ENCODE measurements at regions not wholly inside any gene's neighbourhood (a gene's known extent, or its start where the extent isn't known, plus 50 kb on each side); places are given as distances from the start of the nearest gene placed in this dataset.

- H4K20me1 ChIP-seq (ENCODE audit: control insufficient read depth, insufficient read depth) = no peaks in the 10 kb centered on the region
- DNase-seq (ENCODE audit: low read depth, low spot score) = no peak
Measured at GRCh38 chr16:73879621-73880020, 417.0 kb upstream of the PSMD7 start.

More at GRCh38 chr16:73879621-73880020, 417.0 kb upstream of the PSMD7 start:
- H3K27ac ChIP-seq (ENCODE audit: control insufficient read depth, insufficient read depth) = no peak overlapping the region
- FAIRE-seq (no peak), ATAC-seq (no peak)
- no peaks in the 10 kb centered on the region for H3K9me3 ChIP-seq (replicated peaks; ENCODE audit: control insufficient read depth, insufficient read depth, low read length)
- BruUV-seq (replicated peaks) = no TSS peak
- no peak overlapping the region for H2AFZ ChIP-seq (ENCODE audit: control insufficient read depth, low read depth, low read length)
- ChIA-PET SMC1A (ENCODE audit: uncharacterized antibody, unreplicated experiment) (interaction anchor here (1.1 kb wide), 1 partner anchor 848 kb away, joined by 4 read pairs; no protein-coding TSS in a partner anchor), CTCF (interaction anchor here (1.5 kb wide), 1 partner anchor 1047 kb away, joined by 12 read pairs; no protein-coding TSS in a partner anchor), POLR2A (no interaction called here), RAD21 (ENCODE audit: unreplicated experiment) (interaction anchor here (1.4 kb wide), 1 partner anchor 1047 kb away, joined by 9 read pairs; no protein-coding TSS in a partner anchor)
- no peak overlapping the region for H3K4me3 ChIP-seq
- WGBS (ENCODE audit: insufficient coverage, insufficient replicate concordance, low lambda C conversion rate, missing lambda C conversion rate) = 19% methylated on average over 2 of the region's 2 CpGs
- TF ChIP-seq CEBPB (IDR thresholded peaks at IDR 0.05; ENCODE audit: borderline replicate concordance in 1 of 2, low read depth in 2 of 2, low read length in 2 of 2) = no peak
- TF ChIP-seq RELA (IDR thresholded peaks at IDR 0.05; ENCODE audit: borderline replicate concordance, partially characterized antibody) = no peak
- TF ChIP-seq SREBF1 (IDR thresholded peaks at IDR 0.05; ENCODE audit: low read length) = no peak
- no peak for TF ChIP-seq BCL11A (IDR thresholded peaks at IDR 0.05; ENCODE audit: low read depth, low read length)
- no peak for TF ChIP-seq KDM1A (IDR thresholded peaks at IDR 0.05; ENCODE audit: borderline replicate concordance)
- no peak for TF ChIP-seq REST (IDR thresholded peaks at IDR 0.05; ENCODE audit: low read depth, low read length)
- no peak for TF ChIP-seq WRNIP1 (IDR thresholded peaks at IDR 0.05; ENCODE audit: borderline replicate concordance, low read depth, low read length)
- no peak for TF ChIP-seq RB1 (IDR thresholded peaks at IDR 0.05; ENCODE audit: borderline replicate concordance)
- TF ChIP-seq ZNF384 (IDR thresholded peaks at IDR 0.05; ENCODE audit: borderline replicate concordance, low read depth, low read length) = no peak
- no peak for TF ChIP-seq SMAD1 (IDR thresholded peaks at IDR 0.05; ENCODE audit: low read depth, partially characterized antibody)
- no peak for TF ChIP-seq CEBPZ (IDR thresholded peaks at IDR 0.05; ENCODE audit: low read depth, low read length)
- H3K36me3 ChIP-seq (ENCODE audit: control insufficient read depth in 2 of 2, insufficient read depth in 2 of 2, low read length in 1 of 2) = no peaks in the 10 kb centered on the region
- intact Hi-C loops (cut with micrococcal nuclease; ENCODE audit: unreplicated experiment) = loop anchor here (2.0 to 10.0 kb wide), 2 partner anchors 225 to 315 kb away; no protein-coding TSS in a partner anchor
- no peaks in the 10 kb centered on the region for H3K27me3 ChIP-seq (replicated peaks in 1 of 2; ENCODE audit: control insufficient read depth in 2 of 2, insufficient read depth in 2 of 2, low read length in 1 of 2)
- no peaks in the 10 kb centered on the region for H3K4me1 ChIP-seq (ENCODE audit: control insufficient read depth, insufficient read depth, low read length)
- H3K4me2 ChIP-seq (ENCODE audit: control insufficient read depth, insufficient read depth) = no peak overlapping the region
- no peak overlapping the region for H3K9ac ChIP-seq (ENCODE audit: control insufficient read depth, insufficient read depth, low read length)
- H3K79me2 ChIP-seq (ENCODE audit: control insufficient read depth, insufficient read depth, low read length) = no peaks in the 10 kb centered on the region
- in situ Hi-C loops (cut with MboI) = no loop called here
